A549 (cell line): ENCODE measurements at regions not wholly inside any gene's neighbourhood (a gene's known extent, or its start where the extent isn't known, plus 50 kb on each side); places are given as distances from the start of the nearest gene placed in this dataset.

ENCODE experiments used
- CTCF ChIP-seq: fragments of >200 bp; sonication (Bioruptor Twin); formaldehyde crosslinking; IDR thresholded peaks from 3 replicates; pipeline ENCODE4 v1.5.1; 2016
- EP300 ChIP-seq, 2 experiments: fragments of >200 bp; sonication (Bioruptor Twin); formaldehyde crosslinking; IDR thresholded peaks; 2 replicates in 1 of 2; 3 replicates in 1 of 2; pipeline ENCODE4 v1.6.1; 2016 to 2017
- FOSL2 ChIP-seq, 2 experiments: fragments of 450-650 bp in 1 of 2; fragments of >200 bp in 1 of 2; sonication (Bioruptor Twin) in 1 of 2; formaldehyde crosslinking; IDR thresholded peaks; 2 replicates each; pipeline versions ENCODE4 v1.5.0 to v1.6.1; 2016 to 2020; ENCODE audit warnings: mild to moderate bottlenecking in 1 of 2, moderate library complexity in 1 of 2
- JUN ChIP-seq, 2 experiments: fragments of >200 bp; sonication (Bioruptor Twin); formaldehyde crosslinking; IDR thresholded peaks; 2 replicates in 1 of 2; 3 replicates in 1 of 2; pipeline ENCODE4 v1.6.1; 2016 to 2017
- NFE2L2 ChIP-seq: fragments of 150-350 bp; conservative IDR thresholded peaks from 2 replicates; pipeline ENCODE4 v1.6.1; 2014; ENCODE audit warnings: low read length
- PBX3 ChIP-seq: IDR thresholded peaks from 2 replicates; pipeline ENCODE4 v1.6.1; 2012
- RAD21 ChIP-seq, 2 experiments: fragments of >200 bp in 1 of 2; sonication (Bioruptor Twin) in 1 of 2; formaldehyde crosslinking in 1 of 2; IDR thresholded peaks in 1 of 2; conservative IDR thresholded peaks in 1 of 2; 2 replicates in 1 of 2; 3 replicates in 1 of 2; pipeline ENCODE4 v1.6.1; 2012 to 2018; ENCODE audit warnings: inconsistent platforms in 1 of 2
- USF2 ChIP-seq: fragments of 450-650 bp; IDR thresholded peaks from 2 replicates; pipeline ENCODE4 v1.6.1; 2014; ENCODE audit warnings: antibody characterized with exemption
- ZNF302 ChIP-seq: fragments of 250-450 bp; sonication (Bioruptor Pico); IDR thresholded peaks from 2 replicates; pipeline ENCODE4 v1.9.0; 2021; ENCODE audit warnings: inconsistent platforms, mild to moderate bottlenecking, moderate library complexity

GRCh38 chr14:98037831-98038230, 1234.2 kb downstream of the BCL11B start:
- TF ChIP-seq CTCF, result no peak
- TF ChIP-seq USF2, result no peak
- TF ChIP-seq JUN (IDR thresholded peaks at IDR 0.05), result no peak
- no peak for TF ChIP-seq NFE2L2
- no peak for TF ChIP-seq PBX3
- no peak for TF ChIP-seq EP300 (IDR thresholded peaks at IDR 0.05)
- TF ChIP-seq ZNF302 (CRISPR knock-in tag), result no peak
- TF ChIP-seq RAD21 (conservative IDR thresholded peaks at IDR 0.05 in 1 of 2, IDR thresholded peaks at IDR 0.05 in 1 of 2), result no peak
- no peak for TF ChIP-seq FOSL2 (IDR thresholded peaks at IDR 0.05)
- TF ChIP-seq FOSL2 (CRISPR knock-in tag; IDR thresholded peaks at IDR 0.05), result no peak
